GM19193 (cell line): ENCODE measurements at regions not wholly inside any gene's neighbourhood (a gene's known extent, or its start where the extent isn't known, plus 50 kb on each side); places are given as distances from the start of the nearest gene placed in this dataset.

Source experiments
- POLR2A ChIP-seq: IDR thresholded peaks from 4 replicates; pipeline ENCODE4 v1.6.1; 2011; ENCODE audit not compliant: insufficient read depth, insufficient read length; ENCODE audit errors: extremely low read depth

- no peak for TF ChIP-seq POLR2A
Observed at GRCh38 chrX:39416547-39417260, 615.4 kb downstream of the MID1IP1 start.

DNA sequence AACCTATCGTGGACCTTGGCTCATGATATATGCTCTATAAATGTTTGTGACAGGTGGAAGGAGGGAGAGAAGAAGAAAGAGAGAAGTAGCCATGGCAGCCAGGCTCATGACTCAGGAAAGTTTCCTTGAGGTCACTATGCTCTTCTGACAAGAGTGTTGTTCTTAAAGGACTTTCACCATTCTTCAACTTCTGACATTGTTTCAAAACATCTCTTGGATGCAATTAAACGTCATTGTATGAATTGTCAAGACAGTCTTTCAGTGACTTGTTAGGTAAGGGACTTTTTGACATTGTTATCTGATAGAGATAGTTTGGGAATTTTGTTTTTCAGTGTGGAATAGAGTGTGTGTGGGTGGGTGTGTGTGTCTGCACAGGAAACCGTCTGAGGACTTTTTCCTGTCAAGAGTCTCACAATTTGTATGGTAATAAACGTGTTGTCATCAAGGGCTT is 617.0 kb downstream of the MID1IP1 start:
- TF ChIP-seq POLR2A: no peak

DNA sequence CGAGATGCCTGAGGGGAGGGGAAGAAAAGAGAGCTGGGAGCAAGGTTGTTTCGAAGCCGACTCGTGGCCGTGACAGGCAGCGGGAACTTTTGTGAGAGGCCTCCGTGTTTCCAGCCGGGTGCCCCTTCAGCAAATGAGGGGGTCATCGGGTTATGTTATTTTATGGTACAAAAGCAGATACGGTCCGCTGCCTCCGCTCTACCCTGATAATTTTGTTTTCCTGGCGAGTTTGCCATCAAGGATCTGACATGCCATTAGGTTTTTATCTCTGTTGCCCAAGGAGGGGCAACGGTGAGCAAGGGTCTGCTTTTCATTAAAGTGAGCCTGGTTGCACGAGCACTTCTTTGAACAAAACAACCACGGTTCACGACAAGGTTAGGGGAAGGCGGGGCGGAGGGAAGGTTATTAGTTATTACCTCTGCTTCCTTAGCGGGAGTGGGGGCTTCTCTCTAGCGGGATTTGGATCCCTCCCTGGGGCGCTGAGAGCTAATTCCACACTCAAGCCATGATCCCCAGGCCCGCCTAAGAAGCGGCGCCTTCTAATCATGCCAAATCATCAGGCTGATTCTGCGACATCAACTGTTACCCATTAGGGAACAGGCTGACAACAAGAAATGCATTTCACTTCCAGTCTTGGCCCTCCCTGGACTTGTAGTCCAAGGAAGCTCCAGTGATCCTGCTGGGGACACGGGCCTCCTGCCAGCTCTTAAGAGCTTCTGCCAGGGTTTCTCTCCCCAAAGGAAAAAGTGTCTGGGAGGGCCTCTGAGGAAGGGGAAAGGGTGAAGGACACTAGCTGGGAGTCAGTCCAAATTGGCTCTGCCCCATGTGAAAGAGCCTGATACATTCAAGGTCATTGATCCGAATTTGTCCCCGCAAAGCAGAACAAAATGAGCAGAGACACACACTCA is 617.7 kb downstream of the MID1IP1 start:
- TF ChIP-seq POLR2A: no peak

DNA sequence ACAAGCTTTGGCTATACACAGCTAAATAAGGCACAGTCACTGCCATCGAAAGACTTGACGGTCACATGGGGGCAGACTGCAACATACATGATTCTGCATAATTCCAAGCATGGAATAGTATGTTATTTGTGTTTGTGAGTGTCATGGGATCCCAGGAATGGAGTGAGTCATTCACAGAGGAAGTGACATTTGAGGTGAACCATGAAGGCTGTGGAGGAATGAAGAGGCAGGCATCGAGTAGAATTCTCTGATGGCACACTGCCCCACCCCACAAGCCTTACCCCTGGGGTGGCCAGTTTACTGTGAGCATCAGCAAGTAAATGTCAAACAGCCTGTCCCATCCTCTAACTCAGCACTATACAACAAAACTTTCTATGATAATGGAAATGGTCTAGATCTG is 619.7 kb downstream of the MID1IP1 start:
- no peak for TF ChIP-seq POLR2A

GRCh38 chrX:39425124-39425806 is 624.0 kb downstream of the MID1IP1 start:
- no peak for TF ChIP-seq POLR2A

- TF ChIP-seq POLR2A: no peak
Observed at GRCh38 chrX:39426101-39426500, 624.8 kb downstream of the MID1IP1 start.

DNA sequence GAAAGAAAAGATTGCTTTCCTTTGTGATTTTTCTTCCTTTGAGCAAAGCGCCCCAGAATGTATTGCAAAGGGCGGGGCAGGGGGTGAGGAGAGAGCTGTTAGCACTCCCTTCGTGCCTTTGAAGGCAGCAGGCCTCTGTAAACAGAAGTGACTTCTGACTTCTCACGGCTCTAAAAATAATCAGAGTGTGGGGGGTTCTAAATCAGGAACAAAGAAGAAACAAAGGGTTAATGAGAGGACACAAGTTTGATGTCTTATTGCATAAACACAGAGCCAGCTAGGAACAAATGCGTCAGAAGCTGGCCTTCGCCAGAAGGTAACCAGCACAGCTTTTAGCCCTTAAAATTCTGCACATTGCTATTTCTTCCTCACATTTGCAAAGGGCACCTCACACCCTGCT is 626.2 kb downstream of the MID1IP1 start:
- TF ChIP-seq POLR2A: no peak

DNA sequence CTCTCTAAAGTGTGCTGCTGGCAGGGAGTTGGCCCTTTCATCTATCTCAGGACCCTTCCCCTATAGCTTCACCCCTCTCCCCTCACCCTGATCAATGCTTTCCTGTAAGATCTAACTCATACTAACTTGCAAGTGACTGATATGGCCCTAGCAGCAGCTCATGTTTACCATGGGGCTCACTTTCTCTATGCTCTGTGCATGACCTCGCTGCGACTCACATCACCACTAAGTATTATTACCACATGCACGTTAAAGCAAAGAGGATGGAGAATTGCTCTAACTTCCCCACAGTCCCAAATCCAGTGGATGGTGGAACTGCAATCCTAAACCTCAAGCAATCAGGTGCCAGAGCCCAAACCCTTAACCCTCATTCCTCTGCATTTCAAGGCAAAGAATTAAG is 626.6 kb downstream of the MID1IP1 start:
- TF ChIP-seq POLR2A: no peak

GRCh38 chrX:39430551-39430950 is 629.3 kb downstream of the MID1IP1 start:
- no peak for TF ChIP-seq POLR2A

DNA sequence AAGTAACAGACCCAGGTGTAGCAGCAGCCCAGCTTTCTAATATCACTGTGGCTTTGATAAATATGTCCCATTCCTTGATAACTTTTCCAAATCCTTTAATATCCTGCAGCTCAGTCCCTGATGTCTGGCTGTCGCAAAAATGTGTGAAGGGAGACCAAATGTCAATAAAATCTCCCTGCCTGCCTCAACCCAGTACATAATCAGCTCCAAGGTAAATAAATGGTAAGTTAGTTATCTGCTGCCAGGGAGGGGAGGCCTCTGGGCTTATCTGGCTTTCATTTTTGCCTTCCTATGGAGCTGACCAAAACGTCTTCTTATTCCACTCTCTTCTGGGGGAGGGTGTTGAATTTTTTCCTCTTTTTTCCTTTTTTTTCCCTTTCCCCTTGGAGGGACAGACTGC is 630.6 kb downstream of the MID1IP1 start:
- TF ChIP-seq POLR2A: no peak

DNA sequence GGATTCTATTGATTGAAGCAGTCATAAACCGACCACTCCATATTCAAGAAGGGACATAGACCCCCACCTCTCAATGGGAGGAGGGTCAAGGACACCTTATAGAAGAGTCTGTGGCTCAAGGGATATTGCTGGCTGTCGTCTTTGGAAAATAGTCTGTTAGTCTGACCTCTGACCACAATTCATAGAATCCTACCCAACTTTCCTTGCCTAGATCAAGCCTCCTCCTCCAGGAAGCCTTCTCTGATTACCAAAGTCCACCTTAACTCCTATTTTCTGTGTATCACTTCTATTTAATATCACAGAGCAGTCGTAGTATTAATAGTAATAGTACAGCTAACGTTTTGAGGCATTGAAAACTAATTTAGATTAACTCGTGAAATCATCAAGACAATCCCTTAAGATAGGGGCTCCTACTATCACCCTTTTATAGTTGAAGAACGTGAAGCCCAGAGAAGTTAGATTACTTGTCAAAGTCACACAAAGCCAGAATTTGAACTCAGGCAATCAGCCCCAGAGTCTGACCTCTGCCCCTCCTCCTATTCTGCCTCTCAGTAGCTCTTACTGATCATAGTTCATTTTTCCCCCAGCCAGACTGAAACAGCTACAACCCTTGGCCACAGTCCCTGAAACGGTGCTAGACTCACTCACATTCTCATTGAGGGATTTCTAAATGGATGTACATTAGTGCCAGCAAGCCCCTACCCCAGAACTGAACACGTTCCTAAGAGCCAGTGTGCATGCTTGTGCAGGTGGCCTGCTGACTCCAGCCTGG is 636.6 kb downstream of the MID1IP1 start:
- TF ChIP-seq POLR2A: no peak

DNA sequence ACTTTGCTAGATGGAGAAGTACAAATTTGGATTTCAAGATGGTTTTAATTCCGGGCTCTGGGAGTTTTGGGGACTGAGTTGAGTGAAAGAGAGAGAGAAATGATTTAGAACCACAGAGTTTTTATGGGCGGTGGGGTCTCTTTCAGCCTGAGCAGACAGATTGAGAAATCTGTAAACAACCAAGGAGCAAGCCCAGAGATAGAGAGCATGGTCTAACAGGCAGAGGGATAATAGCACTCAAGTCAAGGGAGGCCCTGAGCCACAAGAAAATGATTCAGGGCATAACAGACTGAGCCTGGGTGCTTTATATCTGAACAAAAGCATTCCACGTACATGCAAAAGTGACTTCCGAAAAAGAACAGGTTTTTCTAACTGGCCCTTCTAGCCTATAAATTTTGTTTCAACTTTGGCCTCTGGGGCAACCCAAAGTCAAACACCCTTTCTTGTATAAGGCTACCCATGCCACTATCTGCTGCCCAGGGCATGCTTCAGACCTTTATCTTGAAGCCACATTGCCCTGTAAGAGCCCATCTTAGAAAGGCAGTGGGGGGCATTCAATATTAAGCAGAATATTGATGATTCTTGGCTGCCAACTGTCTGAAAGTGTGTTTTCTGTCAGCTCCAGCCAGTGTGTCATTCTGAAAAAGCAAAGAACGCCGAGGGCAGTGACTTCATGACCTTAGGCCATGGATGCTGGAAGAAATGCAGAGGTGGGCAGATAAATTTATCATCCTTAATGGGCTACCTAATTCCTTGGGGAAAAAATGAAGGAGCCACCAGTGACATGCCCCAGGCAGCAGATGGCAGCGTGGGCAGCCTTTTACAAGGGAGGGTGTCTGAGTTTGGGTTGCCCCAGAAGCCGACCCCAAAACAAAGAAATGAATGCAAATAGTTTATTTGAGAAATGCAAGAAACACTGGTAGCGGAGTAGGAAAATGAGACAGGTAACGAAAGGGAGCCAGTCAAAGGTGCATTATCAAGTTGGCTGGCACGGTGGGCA is 637.6 kb downstream of the MID1IP1 start:
- TF ChIP-seq POLR2A: no peak
